Activated T-helper 1 cell treated with anti-CD3 and anti-CD28 coated beads, Interleukin-12 subunit alpha, Interleukin-12 subunit beta, Interleukin-2, Interleukin-4 antibody, amounts not matched to agents 30 ng/mL and 10 ng/mL and 1 ng/mL, durations not matched to agents 14 hours and 24 hours and 36 hours (primary cell): ENCODE measurements at regions not wholly inside any gene's neighbourhood (a gene's known extent, or its start where the extent isn't known, plus 50 kb on each side); places are given as distances from the start of the nearest gene placed in this dataset.
"Not testable (repeated sequence)": the region's sequence is repeated elsewhere in the genome, so short reads cannot be mapped to it uniquely, and the experiment has no call there.

ENCODE experiments used
- DNase-seq: peaks from one replicate; pipeline ENCODE4 v3.0.0; 2021; ENCODE audit warnings: low spot score
- H3K27ac Mint-ChIP-seq: one replicate; pipeline ENCODE4 v1.8.0; 2021; ENCODE audit warnings: mild to moderate bottlenecking, mixed read lengths
- H3K27me3 Mint-ChIP-seq: one replicate; pipeline ENCODE4 v1.8.0; 2022; ENCODE audit warnings: mild to moderate bottlenecking, moderate library complexity, mixed read lengths; ENCODE audit not compliant: insufficient read depth
- H3K36me3 Mint-ChIP-seq: one replicate; pipeline ENCODE4 v1.8.0; 2021; ENCODE audit warnings: low read depth, mixed read lengths
- H3K4me1 Mint-ChIP-seq: one replicate; pipeline ENCODE4 v1.8.0; 2021; ENCODE audit warnings: low read depth, mixed read lengths
- H3K4me3 Mint-ChIP-seq: one replicate; pipeline ENCODE4 v1.8.0; 2021; ENCODE audit warnings: mild to moderate bottlenecking, moderate library complexity, mixed read lengths
- H3K9me3 Mint-ChIP-seq: one replicate; pipeline ENCODE4 v1.8.0; 2021; ENCODE audit warnings: mixed read lengths
- intact Hi-C: fragments of 100-400 bp; cut with micrococcal nuclease; formaldehyde crosslinking; loops from one replicate; pipeline ENCODE4 v1.15.1; 2024

DNA sequence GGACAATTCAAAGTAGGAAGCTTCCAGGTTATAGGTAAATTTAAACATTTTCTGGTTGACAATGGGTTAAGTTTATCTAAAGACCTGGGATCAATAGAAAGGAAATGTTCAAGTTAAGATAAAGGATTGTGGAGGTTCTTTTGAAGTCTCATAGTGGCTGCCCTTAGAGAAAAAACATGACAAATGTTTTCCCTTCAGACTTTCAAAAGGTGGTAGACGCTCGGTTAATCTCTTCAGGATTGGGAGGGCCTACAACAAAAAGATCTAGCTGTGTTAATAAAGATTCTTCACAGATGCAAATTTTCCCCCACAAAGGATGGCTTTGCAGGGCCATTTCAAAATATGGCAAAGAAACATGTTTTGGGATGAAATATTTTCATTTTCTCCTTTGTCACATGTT lies 86.6 kb upstream of the FRMD4A start:
- DNase-seq, H3K4me3 Mint-ChIP-seq, H3K4me1 Mint-ChIP-seq, H3K27ac Mint-ChIP-seq, H3K9me3 Mint-ChIP-seq, H3K36me3 Mint-ChIP-seq, intact Hi-C loops: not testable (repeated sequence)
- H3K27me3 Mint-ChIP-seq: peaks cover 10% of the 10 kb centered on the region

DNA sequence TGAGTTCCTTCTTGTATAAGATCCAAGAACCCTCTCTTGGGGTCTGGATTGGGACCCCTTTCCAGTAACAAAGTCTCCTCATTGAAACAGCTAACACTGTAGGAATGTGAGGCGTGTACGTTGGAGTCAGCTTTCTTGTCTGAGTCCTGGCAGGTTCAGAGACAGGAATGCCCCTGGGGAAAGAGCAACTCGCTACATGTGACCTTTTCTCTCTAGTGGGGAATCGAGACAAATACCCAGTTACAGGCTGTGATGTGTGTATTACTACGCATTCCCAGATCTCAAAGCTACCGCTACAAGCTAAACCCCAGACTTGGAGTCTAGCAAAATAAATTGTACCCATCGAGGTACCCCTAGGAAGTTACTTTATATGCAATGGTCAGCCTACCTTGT lies 85.6 kb upstream of the FRMD4A start:
- no peaks in the 10 kb centered on the region for H3K36me3 Mint-ChIP-seq
- no peak overlapping the region for H3K4me3 Mint-ChIP-seq
- peaks cover 13% of the 10 kb centered on the region for H3K27me3 Mint-ChIP-seq
- DNase-seq: no peak
- intact Hi-C loops: no loop called here
- no peaks in the 10 kb centered on the region for H3K9me3 Mint-ChIP-seq
- H3K27ac Mint-ChIP-seq: no peak overlapping the region
- H3K4me1 Mint-ChIP-seq: no peaks in the 10 kb centered on the region

DNA sequence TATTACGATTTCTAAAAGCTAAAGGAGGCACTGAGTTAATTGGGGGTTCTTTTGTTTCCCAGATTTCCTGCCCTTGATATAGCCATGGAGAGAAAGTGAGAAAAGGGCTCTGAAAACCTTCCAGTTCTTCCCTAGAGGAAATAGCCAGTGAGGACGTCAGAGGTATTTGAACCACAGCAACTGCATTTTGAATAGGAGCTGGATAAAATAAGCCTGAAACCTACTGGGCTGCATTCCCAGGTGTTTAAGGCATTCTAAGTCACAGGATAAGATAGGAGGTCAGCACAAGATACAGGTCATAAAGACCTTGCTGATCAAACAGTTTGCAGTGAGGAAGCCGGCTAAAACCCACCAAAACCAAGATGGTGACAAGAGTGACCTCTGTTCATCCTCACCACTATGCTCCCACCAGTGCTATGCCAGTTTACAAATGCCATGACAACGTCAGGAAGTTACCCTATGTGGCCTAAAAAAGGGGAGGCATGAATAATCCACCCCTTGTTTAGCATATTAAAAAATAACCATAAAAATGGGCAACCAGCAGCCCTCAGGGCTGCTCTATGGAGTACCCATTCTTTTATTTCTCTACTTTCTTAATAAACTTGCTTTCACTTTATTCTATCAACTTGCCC lies 85.1 kb upstream of the FRMD4A start:
- no peaks in the 10 kb centered on the region for H3K4me1 Mint-ChIP-seq
- intact Hi-C loops: no loop called here
- no peak overlapping the region for H3K4me3 Mint-ChIP-seq
- no peak overlapping the region for H3K27ac Mint-ChIP-seq
- H3K27me3 Mint-ChIP-seq: peaks cover 15% of the 10 kb centered on the region
- DNase-seq: no peak
- H3K9me3 Mint-ChIP-seq: no peaks in the 10 kb centered on the region
- H3K36me3 Mint-ChIP-seq: no peaks in the 10 kb centered on the region

DNA sequence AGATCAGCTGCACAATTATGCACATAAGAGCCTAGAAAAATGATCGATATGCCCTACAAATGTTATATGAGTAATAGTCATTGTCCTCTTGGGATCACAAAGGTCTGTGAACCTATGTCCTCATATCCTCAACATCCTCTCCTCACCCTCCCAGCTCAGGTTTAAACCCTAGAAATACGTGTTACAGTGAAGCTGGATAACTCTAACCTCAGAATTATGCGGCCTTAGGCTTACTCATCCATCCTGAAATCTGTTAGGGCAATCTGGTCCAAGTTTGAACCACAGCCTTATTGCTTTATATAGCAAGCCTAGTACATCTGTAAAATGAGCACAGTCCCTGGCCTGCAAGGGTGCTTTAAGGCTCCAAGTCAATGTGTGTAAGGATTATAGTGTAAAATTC lies 84.2 kb upstream of the FRMD4A start:
- no peak overlapping the region for H3K27ac Mint-ChIP-seq
- no peak for DNase-seq
- H3K9me3 Mint-ChIP-seq: peaks cover 3% of the 10 kb centered on the region
- intact Hi-C loops: no loop called here
- peaks cover 18% of the 10 kb centered on the region for H3K27me3 Mint-ChIP-seq
- no peak overlapping the region for H3K4me3 Mint-ChIP-seq
- H3K4me1 Mint-ChIP-seq: peaks cover 4% of the 10 kb centered on the region
- no peaks in the 10 kb centered on the region for H3K36me3 Mint-ChIP-seq

DNA sequence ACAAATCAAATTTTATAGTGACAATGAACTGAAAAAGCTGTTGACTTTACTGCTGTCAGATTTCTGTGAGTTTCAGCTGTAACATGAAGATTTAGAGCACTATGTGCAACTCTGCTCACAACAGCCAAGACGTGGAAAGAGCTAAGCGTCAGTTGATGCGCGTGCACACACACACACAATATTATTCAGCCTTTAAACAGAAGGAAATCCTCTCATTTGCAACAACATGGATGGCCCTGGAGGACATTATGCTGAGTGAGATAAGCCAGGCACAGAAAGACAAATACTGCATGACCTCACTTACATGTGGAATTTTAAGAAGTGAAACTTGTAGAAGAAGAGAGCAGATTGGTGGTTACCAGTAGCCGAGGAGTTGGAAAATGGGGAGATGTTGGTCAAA lies 82.8 kb upstream of the FRMD4A start:
- intact Hi-C loops: no loop called here

GRCh38 chr10:14412624-14413023 lies 81.9 kb upstream of the FRMD4A start:
- no peaks in the 10 kb centered on the region for H3K36me3 Mint-ChIP-seq
- no peak overlapping the region for H3K27ac Mint-ChIP-seq
- H3K9me3 Mint-ChIP-seq: peaks cover 8% of the 10 kb centered on the region
- no peak overlapping the region for H3K4me3 Mint-ChIP-seq
- H3K4me1 Mint-ChIP-seq: peaks cover 10% of the 10 kb centered on the region
- intact Hi-C loops: no loop called here
- no peak for DNase-seq
- H3K27me3 Mint-ChIP-seq: peaks cover 24% of the 10 kb centered on the region

More for the DNA sequence above, 82.8 kb upstream of the FRMD4A start:
- H3K9me3 Mint-ChIP-seq: peaks cover 8% of the 10 kb centered on the region
- no peaks in the 10 kb centered on the region for H3K36me3 Mint-ChIP-seq
- no peak for DNase-seq
- H3K4me1 Mint-ChIP-seq: peaks cover 10% of the 10 kb centered on the region
- H3K27me3 Mint-ChIP-seq: peaks cover 20% of the 10 kb centered on the region
- no peak overlapping the region for H3K27ac Mint-ChIP-seq
- no peak overlapping the region for H3K4me3 Mint-ChIP-seq

DNA sequence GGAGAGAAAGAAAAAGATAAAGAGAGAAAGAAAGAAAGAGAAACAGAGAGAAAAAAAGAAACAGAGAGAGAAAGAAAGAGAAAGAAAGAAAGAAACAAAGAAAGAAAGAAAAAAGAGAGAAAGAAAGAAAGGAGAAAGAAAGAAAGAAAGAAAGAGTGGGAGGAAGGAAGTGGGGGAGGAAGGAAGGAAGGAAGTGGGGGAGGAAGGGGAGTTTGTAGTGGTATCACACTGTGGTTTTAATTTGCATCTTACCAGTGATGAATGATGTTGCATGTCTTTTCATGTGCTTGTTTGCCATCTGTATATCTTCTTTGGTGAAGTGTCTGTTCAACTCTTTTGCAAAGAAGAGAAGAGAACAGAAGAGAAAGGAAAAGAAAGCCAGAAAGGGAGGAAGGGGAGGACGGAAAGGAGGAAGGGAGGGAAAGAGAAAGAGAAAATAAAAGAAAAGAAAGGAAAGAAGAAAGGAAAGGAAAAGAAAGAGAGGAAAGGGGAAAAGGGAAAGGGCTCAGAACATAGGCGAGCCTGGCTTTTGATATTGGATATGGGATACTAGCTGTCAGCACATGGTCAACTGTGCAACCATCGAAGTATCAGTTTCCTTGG lies 79.2 kb upstream of the FRMD4A start:
- no peak overlapping the region for H3K4me3 Mint-ChIP-seq
- H3K36me3 Mint-ChIP-seq: no peaks in the 10 kb centered on the region
- H3K9me3 Mint-ChIP-seq: peaks cover 8% of the 10 kb centered on the region
- H3K4me1 Mint-ChIP-seq: peaks cover 10% of the 10 kb centered on the region
- DNase-seq: no peak
- intact Hi-C loops: loop anchor here (1.0 kb wide), 1 partner anchor 20 kb away; no protein-coding TSS in a partner anchor
- peak overlapping the region; percentile 75 for H3K27ac Mint-ChIP-seq
- peaks cover 28% of the 10 kb centered on the region for H3K27me3 Mint-ChIP-seq

GRCh38 chr10:14409247-14409646 lies 78.5 kb upstream of the FRMD4A start:
- H3K36me3 Mint-ChIP-seq: no peaks in the 10 kb centered on the region
- peaks cover 10% of the 10 kb centered on the region for H3K4me1 Mint-ChIP-seq
- intact Hi-C loops: loop anchor here (1.0 kb wide), 1 partner anchor 19 kb away; no protein-coding TSS in a partner anchor
- peaks cover 31% of the 10 kb centered on the region for H3K27me3 Mint-ChIP-seq
- H3K4me3 Mint-ChIP-seq: no peak overlapping the region
- peaks cover 8% of the 10 kb centered on the region for H3K9me3 Mint-ChIP-seq
- no peak for DNase-seq
- H3K27ac Mint-ChIP-seq: peak overlapping the region; percentile 75

DNA sequence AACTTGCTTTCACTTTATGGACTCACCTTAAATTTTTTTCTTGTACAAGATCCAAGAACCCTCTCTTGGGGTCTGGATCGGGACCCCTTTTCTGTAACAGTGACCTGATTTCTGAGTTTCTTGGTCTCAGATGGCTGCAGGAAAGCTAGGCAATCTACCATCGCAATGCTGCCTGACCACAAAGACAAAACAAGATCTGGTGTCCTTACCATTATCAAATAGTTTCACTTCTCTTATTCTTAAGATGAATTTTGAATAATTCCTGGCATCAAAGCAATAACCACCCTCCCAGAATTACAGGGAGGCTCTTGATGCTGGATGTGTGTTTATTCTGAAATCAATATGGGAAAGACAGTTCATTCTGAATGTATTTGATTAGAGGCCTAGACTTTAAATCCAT lies 77.4 kb upstream of the FRMD4A start:
- H3K4me3 Mint-ChIP-seq: no peak overlapping the region
- no peak for DNase-seq
- no peaks in the 10 kb centered on the region for H3K36me3 Mint-ChIP-seq
- no peak overlapping the region for H3K27ac Mint-ChIP-seq
- peaks cover 8% of the 10 kb centered on the region for H3K9me3 Mint-ChIP-seq
- intact Hi-C loops: no loop called here
- peaks cover 28% of the 10 kb centered on the region for H3K27me3 Mint-ChIP-seq
- peaks cover 10% of the 10 kb centered on the region for H3K4me1 Mint-ChIP-seq

- H3K9me3 Mint-ChIP-seq: peaks cover 8% of the 10 kb centered on the region
- no peak for DNase-seq
- no peaks in the 10 kb centered on the region for H3K36me3 Mint-ChIP-seq
- intact Hi-C loops: no loop called here
- H3K4me3 Mint-ChIP-seq: no peak overlapping the region
- H3K4me1 Mint-ChIP-seq: peaks cover 10% of the 10 kb centered on the region
- H3K27ac Mint-ChIP-seq: no peak overlapping the region
- H3K27me3 Mint-ChIP-seq: peaks cover 29% of the 10 kb centered on the region
Measured at GRCh38 chr10:14407567-14407966, 76.8 kb upstream of the FRMD4A start.

- H3K27me3 Mint-ChIP-seq: peaks cover 28% of the 10 kb centered on the region
- H3K36me3 Mint-ChIP-seq: no peaks in the 10 kb centered on the region
- no peak overlapping the region for H3K27ac Mint-ChIP-seq
- H3K9me3 Mint-ChIP-seq: peaks cover 8% of the 10 kb centered on the region
- intact Hi-C loops: no loop called here
- H3K4me1 Mint-ChIP-seq: peaks cover 10% of the 10 kb centered on the region
- H3K4me3 Mint-ChIP-seq: no peak overlapping the region
- DNase-seq: no peak
Measured at GRCh38 chr10:14405076-14406065, 74.6 kb upstream of the FRMD4A start.

DNA sequence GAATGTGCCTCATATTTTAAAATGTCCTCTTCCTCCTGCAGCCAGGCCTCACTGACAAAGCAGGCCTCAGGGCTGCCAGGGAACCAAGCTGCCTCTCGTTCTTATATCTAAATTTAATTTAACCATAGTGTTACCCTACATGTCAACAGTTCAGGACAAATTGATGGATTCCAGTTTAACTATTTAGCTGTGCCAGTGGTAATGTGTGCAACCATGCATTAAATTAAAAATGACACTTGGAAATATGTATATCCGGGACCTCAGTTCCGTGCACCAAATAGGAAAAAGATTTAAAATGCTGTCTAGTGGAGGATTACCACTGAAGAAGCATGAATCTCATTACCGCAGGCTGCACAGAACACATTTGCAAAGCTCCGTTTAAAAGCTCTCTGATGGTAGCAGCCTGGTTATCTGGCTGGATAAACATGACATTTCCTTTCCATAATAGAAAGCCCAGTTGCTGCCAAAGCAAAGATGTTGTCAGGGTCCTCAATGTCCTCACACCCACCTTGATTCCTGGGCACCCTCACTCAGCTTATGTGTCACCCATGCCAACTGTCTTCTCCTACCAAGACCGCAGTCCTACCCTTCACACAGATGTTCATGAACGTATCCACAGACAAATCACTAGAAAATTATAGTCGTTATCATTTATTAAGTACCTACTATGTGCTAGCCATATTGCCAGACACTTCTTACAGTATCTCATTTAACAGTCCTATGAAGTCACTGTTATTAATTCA lies 73.3 kb upstream of the FRMD4A start:
- intact Hi-C loops: no loop called here
- H3K27me3 Mint-ChIP-seq: peaks cover 30% of the 10 kb centered on the region

More for the DNA sequence above, 73.3 kb upstream of the FRMD4A start:
- Mint-ChIP-seq H3K4me3 (no peak overlapping the region), H3K9me3 (no peaks in the 10 kb centered on the region), H3K36me3 (no peaks in the 10 kb centered on the region), H3K27ac (no peak overlapping the region), H3K4me1 (no peaks in the 10 kb centered on the region)
- no peak for DNase-seq
